Adrenal gland (tissue), 9 donors: ENCODE measurements at regions not wholly inside any gene's neighbourhood (a gene's known extent, or its start where the extent isn't known, plus 50 kb on each side); places are given as distances from the start of the nearest gene placed in this dataset.

Experiments used
- DNase-seq, 7 donors: peaks; one replicate each; pipeline ENCODE4 v3.0.0-alpha.2; 2019 to 2020
- H3K27ac ChIP-seq, 5 donors: fragments of 200-600 bp; sonication (generic) in 4 of 5; 1 replicate in 3 of 5; 2 replicates in 2 of 5; pipeline versions ENCODE4 v1.5.1 to v1.8.0; 2016 to 2020; ENCODE audit warnings: mild to moderate bottlenecking in 1 of 5
- H3K27me3 ChIP-seq: fragments of 200-600 bp; 2 replicates; pipeline ENCODE4 v1.8.0; 2021
- H3K36me3 ChIP-seq, 2 donors: fragments of 200-600 bp; replicated peaks in 1 of 2; 1 replicate in 1 of 2; 2 replicates in 1 of 2; pipeline versions ENCODE4 v1.5.1 to v1.8.0; 2018 to 2022
- H3K4me1 ChIP-seq, 2 donors: fragments of 200-600 bp; replicated peaks in 1 of 2; 1 replicate in 1 of 2; 2 replicates in 1 of 2; pipeline versions ENCODE4 v1.5.1 to v1.8.0; 2018 to 2021
- H3K4me3 ChIP-seq, 4 donors: fragments of 200-600 bp; sonication (generic) in 3 of 4; one replicate each; pipeline ENCODE4 v1.5.1; 2016 to 2018
- H3K9me3 ChIP-seq, 3 donors: fragments of 200-600 bp; sonication (generic) in 1 of 3; replicated peaks in 1 of 3; 1 replicate in 2 of 3; 2 replicates in 1 of 3; pipeline versions ENCODE4 v1.5.1 to v1.8.0; 2016 to 2021
- POLR2A ChIP-seq, 2 donors: fragments of 450-650 bp; IDR thresholded peaks; one replicate each; pipeline ENCODE4 v1.6.1; 2017; ENCODE audit warnings: antibody characterized with exemption in 2 of 2, mild to moderate bottlenecking in 2 of 2, moderate library complexity in 1 of 2
- WGBS, 4 donors: extraction: QIAGEN DNeasy Blood & Tissue Kit in 2 of 4; methylation state at CpG; one replicate each; pipeline versions ENCODE4 v1.1.5 to v1.1.7; 2013 to 2017; 5-methylcytosine and 5-hydroxymethylcytosine counted together
- intact Hi-C, 2 donors: fragments of 100-400 bp; cut with DNase I; formaldehyde crosslinking; loops; one replicate each; pipeline versions ENCODE4 v1.14.1 to v1.15.0; 2022 to 2023
- TF ChIP-seq, protein P1 (sequence below), 6 experiments: fragments of 450-650 bp in 4 of 6; fragments of 200-600 bp in 2 of 6; sonication (generic) in 1 of 6; IDR thresholded peaks; 1 replicate in 5 of 6; 2 replicates in 1 of 6; pipeline versions ENCODE4 v1.5.1 to v1.8.0; 2016 to 2021; ENCODE audit warnings: antibody characterized with exemption in 6 of 6, mild to moderate bottlenecking in 2 of 6, moderate library complexity in 1 of 6
- donor health status: healthy with polysubstance abuse.
- donor health status: Bipolar disorder and iron deficiency.
- donor health status: DM: yes; HTN: yes; CAD: no.
- donor health status: DM: no; HTN: no; CAD: no.
- donor health status: DM: no; HTN: no; CAD: no.

DNA sequence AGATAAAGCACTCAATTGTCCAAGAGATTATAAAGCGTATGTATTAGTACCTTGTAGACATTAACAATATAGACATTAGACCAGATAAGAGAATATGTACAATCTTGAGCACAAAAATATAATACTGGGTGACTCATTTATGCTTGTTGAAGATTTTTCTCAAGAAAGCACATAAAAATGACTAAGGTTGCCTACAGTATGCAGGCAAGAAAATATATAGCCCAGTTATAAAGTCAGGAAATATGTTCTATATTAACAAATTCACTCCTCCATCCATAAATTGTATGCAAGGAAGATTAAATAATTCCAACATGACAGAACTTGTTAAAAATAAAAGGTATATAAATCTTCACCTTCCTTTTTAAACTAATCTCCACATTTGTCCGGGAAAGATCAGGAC, 356.4 kb upstream of the SLC39A10 start:
- WGBS, 4 donors, result 78 to 81% (median 79%) methylated on average over 2 of the region's 2 CpGs
- H3K27ac ChIP-seq, result no peak overlapping the region
- no peaks in the 10 kb centered on the region for H3K27me3 ChIP-seq
- DNase-seq, result no peak
- H3K36me3 ChIP-seq, result no peaks in the 10 kb centered on the region
- intact Hi-C loops, result no loop called here
- H3K4me1 ChIP-seq, result no peaks in the 10 kb centered on the region
- TF ChIP-seq POLR2A (IDR thresholded peaks at IDR 0.05), result no peak
- TF ChIP-seq, protein P1, sequence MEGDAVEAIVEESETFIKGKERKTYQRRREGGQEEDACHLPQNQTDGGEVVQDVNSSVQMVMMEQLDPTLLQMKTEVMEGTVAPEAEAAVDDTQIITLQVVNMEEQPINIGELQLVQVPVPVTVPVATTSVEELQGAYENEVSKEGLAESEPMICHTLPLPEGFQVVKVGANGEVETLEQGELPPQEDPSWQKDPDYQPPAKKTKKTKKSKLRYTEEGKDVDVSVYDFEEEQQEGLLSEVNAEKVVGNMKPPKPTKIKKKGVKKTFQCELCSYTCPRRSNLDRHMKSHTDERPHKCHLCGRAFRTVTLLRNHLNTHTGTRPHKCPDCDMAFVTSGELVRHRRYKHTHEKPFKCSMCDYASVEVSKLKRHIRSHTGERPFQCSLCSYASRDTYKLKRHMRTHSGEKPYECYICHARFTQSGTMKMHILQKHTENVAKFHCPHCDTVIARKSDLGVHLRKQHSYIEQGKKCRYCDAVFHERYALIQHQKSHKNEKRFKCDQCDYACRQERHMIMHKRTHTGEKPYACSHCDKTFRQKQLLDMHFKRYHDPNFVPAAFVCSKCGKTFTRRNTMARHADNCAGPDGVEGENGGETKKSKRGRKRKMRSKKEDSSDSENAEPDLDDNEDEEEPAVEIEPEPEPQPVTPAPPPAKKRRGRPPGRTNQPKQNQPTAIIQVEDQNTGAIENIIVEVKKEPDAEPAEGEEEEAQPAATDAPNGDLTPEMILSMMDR (IDR thresholded peaks at IDR 0.05), result no peak
- no peaks in the 10 kb centered on the region for H3K9me3 ChIP-seq
- no peak overlapping the region for H3K4me3 ChIP-seq

DNA sequence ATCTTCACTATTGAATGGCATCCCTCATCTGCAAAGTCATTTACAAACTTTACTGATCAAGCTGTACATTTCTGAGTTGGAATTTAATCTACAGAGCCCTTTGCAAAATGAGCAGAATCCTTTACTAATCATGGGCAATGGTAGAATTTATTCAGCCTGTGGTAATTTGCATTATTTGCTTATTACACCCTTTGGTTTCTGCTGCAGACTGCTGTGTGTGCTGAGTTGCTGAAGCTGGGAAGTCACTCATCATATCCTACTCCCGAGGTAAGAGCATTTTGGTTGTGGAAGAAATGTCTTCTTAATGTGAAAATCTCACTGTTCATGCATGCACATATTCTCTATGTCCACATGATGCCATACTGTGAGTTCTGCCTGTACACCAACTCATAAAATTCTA, 357.4 kb upstream of the SLC39A10 start:
- Histone ChIP-seq H3K9me3 (no peaks in the 10 kb centered on the region), H3K36me3 (no peaks in the 10 kb centered on the region), H3K27me3 (no peaks in the 10 kb centered on the region), H3K4me1 (no peaks in the 10 kb centered on the region), H3K4me3 (no peak overlapping the region), H3K27ac (no peak overlapping the region)
- intact Hi-C loops, result no loop called here
- no peak for DNase-seq
- 69 to 78% (median 75%) methylated on average over 1 of the region's 1 CpG for WGBS, 4 donors
- no peak for TF ChIP-seq POLR2A (IDR thresholded peaks at IDR 0.05)
- TF ChIP-seq, protein P1 (IDR thresholded peaks at IDR 0.05), result no peak

DNA sequence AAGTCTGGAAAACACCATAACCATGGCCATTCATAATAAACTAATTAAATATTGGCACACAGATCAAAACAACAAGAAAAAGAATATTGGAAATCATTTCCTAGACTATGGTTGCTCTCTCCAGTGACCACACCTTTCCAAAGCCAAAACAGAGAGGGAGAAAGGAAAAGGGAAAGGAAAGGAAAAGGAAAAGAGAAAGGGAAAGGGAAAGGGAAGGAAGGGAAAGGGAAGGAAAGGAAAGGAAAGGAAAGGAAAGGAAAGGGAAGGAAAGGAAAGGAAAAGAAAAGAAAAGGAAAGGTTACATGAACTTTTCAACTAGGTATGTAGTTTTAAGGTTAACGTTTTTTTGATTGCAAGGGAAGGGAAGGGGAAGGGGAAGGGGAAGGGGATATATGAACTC, 360.5 kb upstream of the SLC39A10 start:
- WGBS, 4 donors, result 46 to 65% (median 55%) methylated on average over 1 of the region's 1 CpG
- Histone ChIP-seq H3K4me1 (no peaks in the 10 kb centered on the region), H3K27me3 (no peaks in the 10 kb centered on the region), H3K36me3 (no peaks in the 10 kb centered on the region), H3K9me3 (no peaks in the 10 kb centered on the region), H3K27ac (no peak overlapping the region), H3K4me3 (no peak overlapping the region)
- TF ChIP-seq POLR2A (IDR thresholded peaks at IDR 0.05), result no peak
- TF ChIP-seq, protein P1 (IDR thresholded peaks at IDR 0.05), result no peak
- DNase-seq, result no peak
- intact Hi-C loops, result no loop called here

DNA sequence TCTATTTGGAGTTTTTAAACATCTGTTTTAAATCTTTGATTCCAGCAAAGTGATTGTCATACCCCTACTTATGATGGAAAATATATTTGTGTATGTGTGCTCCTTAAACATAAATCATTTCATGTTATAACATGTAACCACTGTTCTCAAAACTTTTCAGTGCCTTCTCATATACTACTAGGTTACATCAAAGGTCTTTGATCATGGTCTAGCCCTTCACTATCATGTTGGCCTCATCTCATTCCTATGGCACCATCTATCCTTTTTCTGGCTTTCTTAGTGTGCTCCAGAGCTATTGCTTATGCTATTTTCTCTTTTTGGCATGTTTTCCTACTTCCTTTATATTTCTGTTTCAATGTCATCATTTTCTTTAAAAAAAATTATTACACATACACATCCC, 367.9 kb upstream of the SLC39A10 start:
- intact Hi-C loops, result no loop called here
- Histone ChIP-seq H3K4me3 (no peak overlapping the region), H3K27ac (no peak overlapping the region), H3K9me3 (no peaks in the 10 kb centered on the region), H3K4me1 (no peaks in the 10 kb centered on the region), H3K27me3 (no peaks in the 10 kb centered on the region), H3K36me3 (no peaks in the 10 kb centered on the region)
- no peak for DNase-seq
- TF ChIP-seq POLR2A (IDR thresholded peaks at IDR 0.05), result no peak
- TF ChIP-seq, protein P1 (IDR thresholded peaks at IDR 0.05), result no peak
